Mammary epithelial cell (primary cell): ENCODE measurements at regions not wholly inside any gene's neighbourhood (a gene's known extent, or its start where the extent isn't known, plus 50 kb on each side); places are given as distances from the start of the nearest gene placed in this dataset.
"Not testable (repeated sequence)": the region's sequence is repeated elsewhere in the genome, so short reads cannot be mapped to it uniquely, and the experiment has no call there.

Experiments
- CTCF ChIP-seq, 2 donors: IDR thresholded peaks in 1 of 2; conservative IDR thresholded peaks in 1 of 2; 2 replicates each; pipeline ENCODE4 v1.5.1; 2011 to 2012; ENCODE audit warnings: inconsistent platforms in 2 of 2, low read length in 2 of 2, mild to moderate bottlenecking in 2 of 2, control low read depth in 1 of 2, low read depth in 1 of 2; ENCODE audit not compliant: insufficient read depth in 1 of 2; ENCODE audit errors: extremely low read depth in 1 of 2
- EZH2 ChIP-seq: IDR thresholded peaks from 2 replicates; pipeline ENCODE4 v1.6.1; 2012; ENCODE audit warnings: low read length, inconsistent platforms, borderline replicate concordance

- not testable (repeated sequence) for TF ChIP-seq CTCF (conservative IDR thresholded peaks at IDR 0.05 in 1 of 2, IDR thresholded peaks at IDR 0.05 in 1 of 2; ENCODE audit: extremely low read depth in 1 of 2, insufficient read depth in 1 of 2, low read depth in 1 of 2, low read length in 2 of 2); EZH2
These were observed 103.6 kb upstream of the NUDT6 start for GRCh38 chr4:123026015-123026414.
